SK-MEL-5 (cell line): ENCODE measurements at regions not wholly inside any gene's neighbourhood (a gene's known extent, or its start where the extent isn't known, plus 50 kb on each side); places are given as distances from the start of the nearest gene placed in this dataset.

Experiments
- DNase-seq: peaks from one replicate; pipeline ENCODE4 v3.0.0-alpha.2; 2016; ENCODE audit warnings: low read depth, low spot score
- in situ Hi-C: cut with HindIII; loops from 2 replicates; pipeline ENCODE4 v1.10.0; 2016; ENCODE audit warnings: low sequenced_read_pairs, high pct_unique_total_duplicates, low pct_unique_long_range_greater_than_20kb

DNA sequence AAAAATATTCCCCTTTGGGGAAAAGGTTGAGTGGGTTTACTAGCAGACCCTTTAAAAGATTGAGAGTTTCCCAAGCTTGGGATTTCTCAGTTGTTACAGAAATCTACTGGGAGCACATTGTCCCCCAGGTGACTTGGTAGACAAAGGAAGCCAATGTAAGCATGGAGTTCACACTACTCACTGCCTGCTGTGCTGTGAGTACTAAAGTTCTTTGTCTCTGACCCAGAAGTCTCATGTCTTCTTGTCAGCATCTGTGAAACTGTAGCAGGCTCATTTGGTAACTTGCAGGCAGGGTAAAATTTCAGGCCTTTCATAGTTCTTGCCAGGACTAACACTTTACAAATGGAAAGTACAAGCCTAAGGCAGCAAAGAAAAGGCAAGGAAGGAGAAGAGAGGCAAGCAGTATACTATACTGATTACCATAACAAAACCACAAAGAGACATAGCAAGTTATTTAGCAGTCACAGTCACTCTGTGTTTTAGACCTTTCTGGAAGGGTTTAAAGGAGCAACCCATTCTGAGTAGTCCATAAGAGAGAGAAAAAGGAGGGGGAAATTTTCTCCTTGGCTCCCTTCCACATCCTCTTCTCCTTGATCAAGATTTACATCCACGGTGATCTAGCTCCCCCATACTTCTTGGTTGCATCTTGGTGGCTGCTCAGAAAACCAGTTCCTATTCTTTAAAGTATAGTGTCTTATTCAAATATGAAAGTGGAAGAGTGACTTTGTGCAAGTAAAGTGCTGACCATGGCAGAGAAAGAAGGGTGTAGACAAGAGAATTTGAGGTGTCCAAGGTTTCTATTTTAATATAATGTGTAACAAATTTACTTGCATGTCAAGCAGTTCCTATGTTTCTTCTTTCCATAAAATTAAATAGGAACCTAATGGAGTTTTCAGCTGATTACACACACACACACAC, 160.0 kb upstream of the PDE5A start:
- DNase-seq: no peak
- in situ Hi-C loops: no loop called here

DNA sequence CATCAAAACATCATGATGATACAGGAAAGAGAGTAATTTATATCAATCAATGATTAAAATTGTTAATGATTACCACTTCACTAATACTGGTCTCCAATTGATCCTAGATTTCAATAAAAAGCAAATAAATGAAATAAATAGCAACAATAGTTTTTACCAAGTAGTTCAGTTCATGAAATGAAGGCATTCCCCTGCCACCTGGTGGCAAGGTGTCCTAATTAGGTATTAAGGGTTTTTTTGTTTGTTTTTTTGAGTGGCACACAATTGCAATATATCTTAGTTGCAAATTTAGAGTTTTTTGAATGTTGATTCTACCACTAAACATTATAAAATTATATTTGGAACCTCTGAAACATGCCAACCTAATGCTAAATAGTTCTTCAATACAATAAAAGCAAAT, 157.4 kb upstream of the PDE5A start:
- in situ Hi-C loops: no loop called here
- peak; percentile 37 for DNase-seq

DNA sequence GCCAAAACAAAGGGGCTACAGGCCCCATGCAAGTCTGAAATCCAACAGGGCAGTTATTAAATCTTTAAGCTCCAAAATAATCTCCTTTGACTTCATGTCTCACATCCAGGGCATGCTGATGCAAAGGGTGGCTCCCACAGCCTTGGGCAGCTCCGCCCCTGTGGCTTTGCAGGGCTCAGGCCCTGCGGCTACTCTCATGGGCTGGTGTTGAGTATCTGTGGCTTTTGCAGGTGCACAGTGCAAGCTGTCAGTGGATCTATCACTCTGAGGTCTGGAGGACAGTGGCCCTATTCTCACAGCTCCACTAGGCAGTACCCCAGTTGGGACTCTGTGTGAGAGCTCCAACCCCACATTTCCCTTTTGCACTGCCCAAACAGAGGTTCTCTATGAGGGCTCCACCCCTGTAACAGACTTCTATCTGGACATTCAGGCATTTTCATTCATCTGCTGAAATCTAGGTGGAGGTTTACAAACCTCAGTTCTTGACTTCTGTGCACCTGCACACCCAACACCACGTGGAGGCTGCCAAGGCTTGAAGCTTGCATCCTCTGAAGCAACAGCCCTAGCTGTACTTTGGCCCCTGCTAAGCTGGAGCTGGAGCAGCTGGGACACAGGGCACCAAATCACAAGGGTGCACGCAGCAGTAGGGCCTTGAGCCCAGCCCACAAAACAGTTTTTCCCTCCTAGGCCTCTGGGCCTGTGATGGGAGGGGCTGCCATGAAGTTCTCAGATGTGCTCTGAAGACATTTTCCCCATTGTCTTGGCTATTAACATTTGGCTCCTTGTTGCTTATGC, 154.8 kb upstream of the PDE5A start:
- in situ Hi-C loops: no loop called here
- DNase-seq: no peak

DNA sequence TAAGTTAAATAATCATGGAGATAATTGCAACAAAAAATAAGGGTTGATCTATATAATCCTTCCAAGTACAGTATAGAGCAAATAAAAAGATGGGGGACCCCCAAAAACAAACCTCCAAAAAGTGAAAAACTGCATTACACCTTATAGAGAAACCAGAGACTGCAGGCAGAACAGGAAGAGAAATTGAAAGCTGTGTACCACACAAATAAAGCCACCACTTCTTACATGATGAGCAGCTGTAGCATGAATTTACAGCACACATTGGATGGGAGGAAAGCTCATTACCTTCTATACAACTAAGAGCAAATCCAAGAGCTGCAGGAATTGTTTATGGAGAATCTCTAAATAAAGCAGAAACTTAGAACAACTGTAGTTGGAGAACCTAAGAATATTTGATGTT, 152.4 kb upstream of the PDE5A start:
- DNase-seq: no peak
- in situ Hi-C loops: no loop called here

DNA sequence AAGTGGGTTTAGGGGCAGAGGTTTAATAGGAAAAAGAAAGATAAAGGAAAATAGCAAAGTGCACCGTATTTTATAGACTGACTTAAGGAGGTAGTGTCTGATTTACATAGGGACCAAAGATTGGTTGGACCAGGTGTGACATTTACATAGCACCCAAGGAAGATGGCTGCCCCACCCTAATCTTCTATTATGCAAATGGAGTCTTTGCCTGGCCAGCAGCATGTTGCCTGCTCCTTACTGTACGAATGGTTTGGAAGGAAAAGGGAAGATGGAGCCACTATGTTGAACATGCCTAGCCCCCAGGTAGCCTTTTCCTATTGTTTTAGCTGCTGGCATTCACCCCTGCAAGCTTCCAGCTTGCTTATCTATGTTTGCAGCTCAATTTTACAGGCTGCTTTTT, 146.2 kb upstream of the PDE5A start:
- in situ Hi-C loops: no loop called here

DNA sequence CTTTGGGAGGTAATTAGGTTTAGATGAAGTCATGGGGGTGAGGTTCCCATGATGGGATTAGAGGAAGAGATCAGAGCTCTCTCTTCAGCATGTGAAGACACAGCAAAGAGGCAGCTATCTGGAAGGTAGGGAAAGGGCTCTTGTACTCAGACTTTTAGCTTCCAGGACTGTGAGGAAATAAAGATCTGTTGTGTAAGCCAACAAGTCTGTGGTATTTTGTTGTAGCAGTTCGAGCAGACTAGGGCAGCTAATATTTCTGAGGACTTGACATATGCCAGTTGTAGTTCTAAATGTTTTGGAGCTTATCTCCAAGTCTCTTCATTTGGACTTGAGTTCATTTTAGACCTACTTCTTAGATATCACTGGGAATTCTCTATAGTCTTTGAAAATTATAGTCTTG, 137.3 kb upstream of the PDE5A start:
- in situ Hi-C loops: no loop called here

More for the DNA sequence above, 146.2 kb upstream of the PDE5A start:
- no peak for DNase-seq

DNA sequence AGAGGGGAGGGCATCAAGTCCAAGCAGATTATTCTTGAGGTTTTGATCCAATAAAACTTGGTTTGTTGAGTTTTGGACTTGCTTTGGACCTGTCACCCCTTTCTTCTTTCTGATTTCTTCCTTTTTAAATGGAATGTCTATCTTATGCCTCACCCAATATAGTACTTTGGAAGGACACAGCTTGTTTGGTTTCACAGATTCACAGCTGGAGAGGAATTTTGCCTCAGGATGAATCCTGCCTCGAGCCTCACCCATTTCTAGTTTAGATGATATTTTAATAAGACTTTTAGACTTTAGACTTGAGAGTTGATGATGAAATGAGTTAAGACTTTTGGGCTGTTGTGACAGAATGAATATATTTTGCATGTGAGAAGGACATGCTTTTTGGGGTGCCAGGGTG, 136.9 kb upstream of the PDE5A start:
- in situ Hi-C loops: no loop called here
- DNase-seq: no peak

More for the DNA sequence above, 137.3 kb upstream of the PDE5A start:
- DNase-seq: no peak

DNA sequence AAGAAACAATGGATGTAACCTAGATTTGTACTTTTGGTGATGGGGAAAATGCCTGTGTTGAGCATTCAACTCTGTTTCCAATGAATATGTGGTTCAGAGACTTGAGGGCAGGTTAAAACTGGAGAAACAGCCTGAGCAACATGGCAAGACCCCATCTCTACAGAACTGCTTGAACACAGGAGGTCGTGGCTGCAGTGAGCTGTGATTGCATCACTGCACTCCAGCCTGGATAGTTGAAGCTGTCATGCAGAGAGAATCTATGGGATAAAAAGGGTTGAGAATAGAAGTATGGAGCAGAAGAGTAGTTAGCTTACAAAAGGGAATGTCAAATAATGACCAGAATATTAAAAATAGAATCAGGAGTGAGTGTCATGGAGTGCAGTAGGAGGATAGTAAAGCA, 134.8 kb upstream of the PDE5A start:
- in situ Hi-C loops: no loop called here
- no peak for DNase-seq

DNA sequence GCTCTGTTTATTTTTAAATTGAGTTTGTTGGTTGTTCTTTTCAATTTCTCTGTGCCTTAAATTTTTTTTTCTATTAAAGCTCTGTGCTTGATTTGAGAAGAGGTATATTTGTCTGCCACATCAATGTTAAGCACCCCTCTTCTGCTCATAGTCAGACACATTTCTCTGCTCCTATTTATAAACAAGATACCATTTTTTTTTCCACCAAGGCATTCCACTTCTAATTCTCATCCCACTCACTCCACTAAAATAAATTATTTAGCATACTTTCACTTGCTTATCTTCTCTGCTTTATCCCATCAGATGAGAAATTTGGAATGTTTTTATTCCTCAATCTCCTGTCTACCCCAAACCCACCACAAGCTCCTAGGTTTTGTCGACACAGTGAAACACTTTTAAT, 127.0 kb upstream of the PDE5A start:
- no peak for DNase-seq

DNA sequence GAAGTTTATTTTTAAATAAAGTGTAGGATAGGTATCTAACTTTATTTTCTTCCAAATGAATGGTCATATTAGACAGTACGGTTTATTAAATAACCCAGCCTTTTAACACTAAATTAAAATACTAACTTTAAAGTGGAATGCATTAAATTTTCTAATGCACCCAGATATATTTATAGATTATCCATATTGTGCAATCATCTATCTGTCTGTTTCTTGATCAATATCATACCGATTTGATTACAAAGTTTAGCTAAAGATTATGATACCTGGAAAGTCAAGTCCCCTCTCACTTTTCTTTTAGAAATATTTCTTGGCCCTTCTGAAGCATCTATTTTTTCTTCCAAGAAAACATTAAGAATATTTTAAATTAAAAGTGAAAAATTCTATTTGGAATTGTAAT, 124.3 kb upstream of the PDE5A start:
- in situ Hi-C loops: no loop called here

More for the DNA sequence above, 127.0 kb upstream of the PDE5A start:
- in situ Hi-C loops: no loop called here

DNA sequence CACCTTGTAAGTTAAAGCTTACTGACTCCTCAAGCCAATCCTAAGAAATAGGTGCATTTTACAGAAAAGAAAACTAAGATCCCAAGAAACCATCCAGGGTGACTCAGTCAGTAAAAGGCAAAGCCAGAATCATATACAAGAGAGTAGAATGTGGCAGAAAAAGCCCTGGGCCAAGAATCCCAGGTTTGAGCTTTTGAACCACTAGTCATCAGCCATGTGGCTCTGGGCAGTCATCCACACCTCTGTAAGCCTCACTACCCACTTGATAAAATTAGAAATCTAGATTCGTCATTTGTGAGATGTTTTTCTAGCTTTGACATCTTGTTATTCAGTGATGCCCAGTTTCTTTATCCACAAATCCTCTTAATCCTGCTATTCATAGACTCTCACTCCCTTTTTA, 122.2 kb upstream of the PDE5A start:
- in situ Hi-C loops: no loop called here
- DNase-seq: no peak

More for the DNA sequence above, 124.3 kb upstream of the PDE5A start:
- no peak for DNase-seq

DNA sequence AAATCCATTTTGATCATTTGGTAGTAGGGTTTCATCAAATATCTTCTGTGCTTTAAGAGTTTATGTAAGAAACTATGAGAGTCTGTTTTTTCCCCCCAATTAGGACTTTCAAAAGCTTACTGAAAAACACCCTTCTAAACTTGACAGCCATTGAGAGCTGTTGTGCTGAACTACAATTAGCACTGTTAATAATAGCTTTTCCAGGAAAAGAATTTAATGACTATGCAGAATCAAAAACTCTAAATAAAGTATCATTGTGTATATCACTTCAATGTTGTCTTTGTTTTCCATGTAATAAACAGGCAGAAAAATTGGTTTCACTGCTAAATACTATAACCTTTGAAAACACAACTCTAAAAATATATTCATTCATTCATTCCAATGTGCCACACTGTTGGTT, 121.4 kb upstream of the PDE5A start:
- in situ Hi-C loops: no loop called here
- DNase-seq: peak; percentile 62

DNA sequence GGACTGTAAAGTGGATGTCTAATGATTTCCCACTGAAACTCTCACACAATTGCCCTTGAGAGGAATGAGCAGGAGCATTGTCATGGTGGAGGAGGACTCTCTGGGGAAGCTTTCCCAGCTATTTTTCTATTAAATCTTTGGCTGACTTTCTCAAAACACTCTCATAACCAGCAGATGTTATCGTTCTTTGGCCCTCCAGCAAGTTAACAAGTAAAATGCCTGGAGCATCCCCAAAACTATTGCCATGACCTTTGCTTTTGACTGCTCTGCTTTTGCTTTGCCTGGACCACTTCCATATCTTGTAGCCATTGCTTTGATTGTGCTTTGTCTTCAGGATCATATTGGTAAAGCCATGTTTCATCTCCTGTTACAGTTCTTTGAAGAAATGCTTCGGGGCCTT, 120.2 kb upstream of the PDE5A start:
- DNase-seq: peak; percentile 57
- in situ Hi-C loops: no loop called here

DNA sequence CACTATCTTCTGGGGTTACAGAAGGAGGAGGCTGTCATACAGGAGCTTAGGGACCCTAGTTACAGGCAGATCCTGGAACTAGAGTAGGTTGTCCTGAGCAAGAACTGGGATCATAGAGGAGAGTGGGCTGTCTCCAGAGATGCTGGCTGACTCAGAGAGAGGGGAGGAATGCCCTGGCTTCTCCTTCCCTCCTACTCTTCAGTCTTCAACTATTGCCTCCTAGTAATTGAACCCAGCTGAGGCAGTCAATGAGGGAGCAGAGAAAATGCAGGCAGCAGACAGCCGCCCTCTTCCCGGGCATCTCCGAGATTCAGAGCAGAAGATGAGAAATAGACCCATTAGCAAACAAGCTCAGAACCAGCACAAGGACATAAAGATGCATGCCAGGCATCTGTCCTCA, 118.3 kb upstream of the PDE5A start:
- in situ Hi-C loops: no loop called here
- no peak for DNase-seq

DNA sequence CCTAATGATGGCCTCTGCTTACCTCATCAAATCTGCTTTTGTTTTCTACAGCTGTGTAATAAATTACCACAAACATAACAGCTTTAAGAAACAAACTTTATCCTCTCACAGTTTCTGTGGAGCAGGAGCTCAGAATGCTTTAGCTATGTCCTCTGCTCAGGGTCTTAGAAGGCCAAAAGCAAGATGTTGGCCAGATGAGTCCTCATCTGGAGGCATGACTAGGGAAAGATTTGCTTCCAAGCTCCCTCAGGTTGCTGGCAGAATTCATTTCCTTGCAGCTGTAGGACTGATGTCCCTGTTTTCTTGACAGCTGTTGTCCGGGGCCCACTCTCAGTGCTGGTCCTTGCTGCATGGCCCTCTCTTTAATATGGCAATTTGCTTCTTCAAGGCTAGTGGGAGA, 116.7 kb upstream of the PDE5A start:
- in situ Hi-C loops: no loop called here
- DNase-seq: no peak

DNA sequence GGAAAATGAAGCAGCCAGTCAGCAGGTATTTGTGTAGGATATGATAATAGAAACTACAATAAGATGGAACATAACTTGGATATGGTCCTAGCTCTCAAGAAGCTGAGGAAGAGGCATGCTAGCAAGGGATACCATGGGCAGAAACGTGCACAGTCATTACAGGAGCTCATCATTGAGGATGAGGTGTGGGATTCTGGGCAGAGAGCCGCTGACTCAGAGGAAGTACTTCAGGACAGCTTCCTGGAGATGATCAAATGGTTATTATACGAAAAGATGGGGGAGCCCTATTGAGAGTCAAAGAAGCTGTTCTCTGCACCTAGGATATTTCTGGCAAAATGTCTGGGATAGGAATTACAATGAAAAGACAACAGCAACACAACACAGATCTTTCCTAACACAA, 116.0 kb upstream of the PDE5A start:
- in situ Hi-C loops: no loop called here

DNA sequence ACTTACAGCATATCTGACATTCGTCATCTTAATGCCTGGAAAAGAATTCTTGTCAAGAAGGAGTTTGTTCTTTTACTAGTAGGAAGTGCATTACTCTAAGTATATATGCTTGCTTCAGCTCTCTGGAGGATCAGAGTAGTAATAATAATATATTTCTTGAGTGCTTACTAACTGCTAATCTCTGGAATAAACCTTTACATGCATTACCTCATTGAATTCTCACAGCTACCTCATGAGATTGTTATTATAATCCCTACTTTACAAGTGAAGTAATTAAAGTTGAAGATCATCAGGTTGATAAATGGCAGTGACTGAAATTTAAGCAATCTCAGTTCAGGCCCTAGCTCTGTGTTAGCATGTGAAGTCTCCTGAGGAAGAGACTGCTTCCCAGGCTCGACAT, 115.0 kb upstream of the PDE5A start:
- in situ Hi-C loops: no loop called here
- no peak for DNase-seq

More for the DNA sequence above, 116.0 kb upstream of the PDE5A start:
- no peak for DNase-seq

DNA sequence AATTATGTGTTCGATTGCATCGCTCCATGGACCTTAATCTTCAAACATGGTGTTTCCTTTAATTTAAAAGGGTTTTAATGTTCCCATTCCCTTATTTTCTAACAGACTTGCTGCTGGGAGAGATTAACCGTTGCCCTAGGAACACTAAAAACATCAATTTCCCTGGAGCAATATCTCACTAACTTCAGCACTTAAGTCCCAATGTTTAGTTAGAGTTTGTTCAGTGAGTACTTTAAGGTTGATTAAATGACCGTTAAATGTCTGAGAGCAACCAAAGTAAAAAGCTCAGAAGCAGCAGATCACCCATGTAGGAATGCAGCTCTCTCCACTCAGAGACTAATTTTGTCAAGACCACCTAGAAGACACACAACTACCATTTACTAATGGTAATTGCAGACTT, 111.2 kb upstream of the PDE5A start:
- in situ Hi-C loops: no loop called here
- no peak for DNase-seq

DNA sequence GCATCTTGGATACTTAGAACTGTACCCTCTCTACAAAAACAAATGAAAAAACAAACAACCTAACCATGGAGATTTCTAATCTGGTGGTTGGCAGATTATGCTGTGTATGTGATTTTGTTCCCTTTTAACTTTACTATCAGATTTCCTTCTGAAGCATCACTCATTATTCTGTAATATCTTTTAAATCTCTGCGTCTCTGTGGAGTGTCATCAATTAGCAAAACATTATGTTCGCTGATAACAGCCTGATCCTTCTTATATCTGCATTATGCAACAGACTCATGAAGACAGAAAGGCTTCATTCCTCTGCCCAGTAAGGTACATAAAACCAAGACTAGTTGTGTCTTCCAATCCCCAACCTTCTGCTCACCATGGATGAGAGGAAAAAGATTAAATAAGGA, 110.3 kb upstream of the PDE5A start:
- DNase-seq: no peak
- in situ Hi-C loops: no loop called here
